Osteoblast (primary cell): ENCODE measurements at regions not wholly inside any gene's neighbourhood (a gene's known extent, or its start where the extent isn't known, plus 50 kb on each side); places are given as distances from the start of the nearest gene placed in this dataset.

Source experiments
- DNase-seq: peaks from one replicate; pipeline ENCODE4 v3.0.0; 2011; ENCODE audit warnings: low spot score, mixed read lengths; ENCODE audit not compliant: insufficient read length; ENCODE audit errors: missing footprints
- H2AFZ ChIP-seq: 2 replicates; pipeline ENCODE4 v1.6.0; 2011; ENCODE audit warnings: mild to moderate bottlenecking, low read length
- H3K27ac ChIP-seq: 2 replicates; pipeline ENCODE4 v1.5.1; 2011; ENCODE audit warnings: mild to moderate bottlenecking, low read depth, low read length, moderate library complexity
- H3K27me3 ChIP-seq: 2 replicates; pipeline ENCODE4 v1.6.0; 2012; ENCODE audit warnings: mild to moderate bottlenecking, control low read depth, inconsistent platforms, low read length, moderate library complexity; ENCODE audit not compliant: insufficient read depth
- H3K36me3 ChIP-seq: 2 replicates; pipeline ENCODE4 v1.5.1; 2011; ENCODE audit warnings: mild to moderate bottlenecking, low read length, control low read depth, moderate library complexity; ENCODE audit not compliant: insufficient read depth
- H3K4me1 ChIP-seq: 2 replicates; pipeline ENCODE4 v1.5.1; 2011; ENCODE audit warnings: mild to moderate bottlenecking, low read length, control low read depth, moderate library complexity; ENCODE audit not compliant: insufficient read depth
- H3K4me2 ChIP-seq: 2 replicates; pipeline ENCODE4 v1.6.0; 2011; ENCODE audit warnings: mild to moderate bottlenecking, low read length; ENCODE audit not compliant: insufficient read depth
- H3K4me3 ChIP-seq: fragments of 200-600 bp; sonication (generic); 3 replicates; pipeline ENCODE4 v1.5.1; 2012; ENCODE audit warnings: mild to moderate bottlenecking, low read length, inconsistent platforms; ENCODE audit not compliant: insufficient read depth
- H3K79me2 ChIP-seq: 2 replicates; pipeline ENCODE4 v1.6.0; 2012; ENCODE audit warnings: mild to moderate bottlenecking, low read length, control low read depth, inconsistent platforms; ENCODE audit not compliant: insufficient read depth
- H3K9me3 ChIP-seq: 2 replicates; pipeline ENCODE4 v1.5.1; 2011; ENCODE audit warnings: low read depth, low read length, control low read depth
- H4K20me1 ChIP-seq: 2 replicates; pipeline ENCODE4 v1.6.0; 2012; ENCODE audit warnings: mild to moderate bottlenecking, low read length, control low read depth; ENCODE audit not compliant: insufficient read depth
- TF ChIP-seq, protein P1 (sequence below): IDR thresholded peaks from 2 replicates; pipeline ENCODE4 v1.5.1; 2011; ENCODE audit warnings: mild to moderate bottlenecking, low read depth, low read length, moderate library complexity; ENCODE audit errors: extremely low read depth

- Histone ChIP-seq H4K20me1 (no peaks in the 10 kb centered on the region), H3K27me3 (no peaks in the 10 kb centered on the region), H3K27ac (no peak overlapping the region), H3K79me2 (no peaks in the 10 kb centered on the region), H3K9me3 (peaks cover 4% of the 10 kb centered on the region), H3K4me3 (no peak overlapping the region), H3K36me3 (no peaks in the 10 kb centered on the region), H2AFZ (no peak overlapping the region), H3K4me2 (no peak overlapping the region), H3K4me1 (no peaks in the 10 kb centered on the region)
- DNase-seq = peak; percentile 30
- TF ChIP-seq, protein P1, sequence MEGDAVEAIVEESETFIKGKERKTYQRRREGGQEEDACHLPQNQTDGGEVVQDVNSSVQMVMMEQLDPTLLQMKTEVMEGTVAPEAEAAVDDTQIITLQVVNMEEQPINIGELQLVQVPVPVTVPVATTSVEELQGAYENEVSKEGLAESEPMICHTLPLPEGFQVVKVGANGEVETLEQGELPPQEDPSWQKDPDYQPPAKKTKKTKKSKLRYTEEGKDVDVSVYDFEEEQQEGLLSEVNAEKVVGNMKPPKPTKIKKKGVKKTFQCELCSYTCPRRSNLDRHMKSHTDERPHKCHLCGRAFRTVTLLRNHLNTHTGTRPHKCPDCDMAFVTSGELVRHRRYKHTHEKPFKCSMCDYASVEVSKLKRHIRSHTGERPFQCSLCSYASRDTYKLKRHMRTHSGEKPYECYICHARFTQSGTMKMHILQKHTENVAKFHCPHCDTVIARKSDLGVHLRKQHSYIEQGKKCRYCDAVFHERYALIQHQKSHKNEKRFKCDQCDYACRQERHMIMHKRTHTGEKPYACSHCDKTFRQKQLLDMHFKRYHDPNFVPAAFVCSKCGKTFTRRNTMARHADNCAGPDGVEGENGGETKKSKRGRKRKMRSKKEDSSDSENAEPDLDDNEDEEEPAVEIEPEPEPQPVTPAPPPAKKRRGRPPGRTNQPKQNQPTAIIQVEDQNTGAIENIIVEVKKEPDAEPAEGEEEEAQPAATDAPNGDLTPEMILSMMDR = no peak
Observed at GRCh38 chr7:52959878-52960660, 75.4 kb upstream of the POM121L12 start.

DNA sequence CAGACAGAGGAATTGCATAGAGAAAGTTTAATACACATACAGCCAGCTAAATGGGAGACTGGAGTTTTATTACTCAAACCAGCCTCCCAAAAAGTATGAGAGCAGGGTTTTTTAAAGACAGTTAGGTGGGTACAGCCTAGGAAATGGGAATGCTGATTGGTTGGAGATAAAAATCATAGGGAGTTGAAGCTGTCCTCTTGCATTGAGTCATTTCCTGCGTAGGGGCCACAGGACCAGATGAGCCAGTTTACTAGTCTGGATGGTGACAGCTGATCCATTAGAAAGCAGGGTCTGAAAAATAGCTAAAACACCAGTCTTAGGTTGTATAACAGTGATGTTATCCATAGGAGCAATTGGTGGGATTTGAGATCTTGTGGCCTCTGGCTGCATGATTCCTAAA, 76.1 kb upstream of the POM121L12 start:
- H3K4me2 ChIP-seq = no peak overlapping the region
- no peaks in the 10 kb centered on the region for H4K20me1 ChIP-seq
- H3K27me3 ChIP-seq = no peaks in the 10 kb centered on the region
- H3K9me3 ChIP-seq = no peaks in the 10 kb centered on the region
- no peak overlapping the region for H2AFZ ChIP-seq
- TF ChIP-seq, protein P1 = no peak
- H3K79me2 ChIP-seq = no peaks in the 10 kb centered on the region
- H3K4me3 ChIP-seq = no peak overlapping the region
- no peak overlapping the region for H3K27ac ChIP-seq
- no peak for DNase-seq
- no peaks in the 10 kb centered on the region for H3K4me1 ChIP-seq
- H3K36me3 ChIP-seq = no peaks in the 10 kb centered on the region

DNA sequence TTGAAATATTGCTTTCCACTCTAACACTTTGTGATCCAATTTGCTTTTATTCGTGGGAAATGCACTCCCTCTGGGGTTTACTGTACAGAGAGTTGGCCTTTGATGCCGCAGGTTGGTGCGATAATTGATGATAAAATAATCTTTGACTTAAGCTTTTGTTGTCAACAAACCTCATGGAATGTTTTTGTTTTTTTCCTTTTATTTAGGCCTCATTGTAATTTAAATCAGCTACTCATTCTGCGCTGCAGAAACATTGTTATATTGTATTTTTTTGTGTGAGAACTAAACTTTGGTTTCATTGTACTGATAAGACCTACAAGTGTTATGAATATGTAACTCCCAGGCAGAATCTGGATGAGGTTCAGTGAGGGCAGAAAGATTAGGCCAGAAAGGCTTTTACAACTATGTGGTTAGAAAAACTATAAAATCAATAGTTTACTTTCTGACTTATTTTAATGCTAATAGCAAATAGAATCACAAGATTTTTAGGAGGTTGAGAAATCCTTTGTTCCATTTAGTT, 76.8 kb upstream of the POM121L12 start:
- Histone ChIP-seq H3K27ac (no peak overlapping the region), H3K79me2 (no peaks in the 10 kb centered on the region), H3K4me3 (no peak overlapping the region), H3K36me3 (no peaks in the 10 kb centered on the region), H3K4me1 (no peaks in the 10 kb centered on the region), H2AFZ (no peak overlapping the region), H3K27me3 (no peaks in the 10 kb centered on the region), H3K4me2 (no peak overlapping the region), H3K9me3 (no peaks in the 10 kb centered on the region), H4K20me1 (no peaks in the 10 kb centered on the region)
- DNase-seq = no peak
- TF ChIP-seq, protein P1 = no peak

DNA sequence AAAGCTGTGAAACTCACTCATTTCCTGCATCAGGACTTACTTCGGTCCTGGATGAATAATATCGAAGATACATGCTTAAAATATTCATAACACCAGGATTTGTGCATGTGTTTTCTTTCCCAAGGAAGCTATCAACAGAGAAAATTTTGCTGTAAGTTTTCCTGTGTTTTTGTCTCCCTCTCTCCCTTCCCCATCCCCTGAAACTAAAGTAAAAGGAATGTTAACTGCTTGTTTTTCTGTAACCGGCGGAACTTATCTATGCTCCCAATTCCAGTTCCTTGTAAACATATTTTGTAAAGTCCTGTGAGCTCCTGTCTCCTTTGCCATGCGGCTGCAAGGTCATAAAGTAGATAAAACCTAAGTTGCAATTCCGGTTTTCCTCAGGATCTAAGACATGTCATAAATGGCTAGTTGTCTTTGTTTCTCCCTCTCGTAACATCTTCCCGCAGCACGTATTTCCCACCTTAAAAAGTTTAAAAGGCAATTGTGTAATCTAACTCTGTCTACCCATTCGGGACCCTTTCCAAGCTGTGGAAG, 79.0 kb upstream of the POM121L12 start:
- Histone ChIP-seq H2AFZ (no peak overlapping the region), H3K4me1 (no peaks in the 10 kb centered on the region), H3K27ac (no peak overlapping the region), H3K4me3 (no peak overlapping the region), H3K4me2 (no peak overlapping the region), H3K27me3 (no peaks in the 10 kb centered on the region), H4K20me1 (no peaks in the 10 kb centered on the region), H3K9me3 (no peaks in the 10 kb centered on the region), H3K79me2 (no peaks in the 10 kb centered on the region), H3K36me3 (no peaks in the 10 kb centered on the region)
- DNase-seq = no peak
- TF ChIP-seq, protein P1 = no peak
